ENCODE measurements at regions not wholly inside any gene's neighbourhood (a gene's known extent, or its start where the extent isn't known, plus 50 kb on each side); places are given as distances from the start of the nearest gene placed in this dataset.
"Not testable (repeated sequence)": the region's sequence is repeated elsewhere in the genome, so short reads cannot be mapped to it uniquely, and the experiment has no call there.

DNA sequence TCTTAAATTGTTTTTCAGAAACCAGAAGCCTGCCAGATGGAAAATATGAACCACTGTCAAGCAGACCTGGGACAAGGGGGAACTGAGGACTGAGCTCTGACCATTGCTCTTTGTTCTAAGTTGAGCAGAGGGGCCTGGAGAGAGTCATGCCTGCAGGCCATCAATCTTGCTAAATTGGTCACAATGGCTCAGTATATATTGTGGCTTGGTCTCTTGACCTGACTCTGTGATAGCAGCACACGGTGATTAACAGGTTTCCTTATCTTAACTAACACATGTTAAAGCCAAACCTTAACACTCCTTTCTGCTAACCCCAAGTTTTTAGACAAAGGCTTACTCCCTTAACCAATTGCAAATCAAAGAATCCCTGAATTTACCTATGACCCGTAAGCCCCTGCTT lies 1281.2 kb upstream of the NUDT12 start:
- Mint-ChIP-seq H3K4me1 (ENCODE audit: low read depth) (no peaks in the 10 kb centered on the region), H3K9me3 (peaks cover 13% of the 10 kb centered on the region), H3K36me3 (no peaks in the 10 kb centered on the region), H3K27me3 (no peaks in the 10 kb centered on the region), H3K4me3 (no peak overlapping the region), H3K27ac (no peak overlapping the region)
- intact Hi-C loops (cut with micrococcal nuclease), result no loop called here
- CTCF ChIA-PET, result no interaction called here
- POLR2A ChIA-PET, result no interaction called here
- no peak for DNase-seq

- Mint-ChIP-seq H3K4me3 (no peak overlapping the region), H3K27ac (no peak overlapping the region), H3K4me1 (ENCODE audit: low read depth) (no peaks in the 10 kb centered on the region), H3K27me3 (no peaks in the 10 kb centered on the region), H3K9me3 (peaks cover 10% of the 10 kb centered on the region), H3K36me3 (no peaks in the 10 kb centered on the region)
- ChIA-PET CTCF (no interaction called here), POLR2A (no interaction called here)
- no peak for DNase-seq
- intact Hi-C loops (cut with micrococcal nuclease), result no loop called here
These were observed 1277.7 kb upstream of the NUDT12 start for GRCh38 chr5:104840284-104840683.

- CTCF ChIA-PET; H3K27me3 Mint-ChIP-seq; H3K4me1 Mint-ChIP-seq (ENCODE audit: low read depth); DNase-seq; H3K27ac Mint-ChIP-seq; H3K4me3 Mint-ChIP-seq; H3K36me3 Mint-ChIP-seq; POLR2A ChIA-PET; intact Hi-C loops (cut with micrococcal nuclease): not testable (repeated sequence)
- peaks cover 19% of the 10 kb centered on the region for H3K9me3 Mint-ChIP-seq
These were observed 1268.9 kb upstream of the NUDT12 start for GRCh38 chr5:104831515-104831914.

DNA sequence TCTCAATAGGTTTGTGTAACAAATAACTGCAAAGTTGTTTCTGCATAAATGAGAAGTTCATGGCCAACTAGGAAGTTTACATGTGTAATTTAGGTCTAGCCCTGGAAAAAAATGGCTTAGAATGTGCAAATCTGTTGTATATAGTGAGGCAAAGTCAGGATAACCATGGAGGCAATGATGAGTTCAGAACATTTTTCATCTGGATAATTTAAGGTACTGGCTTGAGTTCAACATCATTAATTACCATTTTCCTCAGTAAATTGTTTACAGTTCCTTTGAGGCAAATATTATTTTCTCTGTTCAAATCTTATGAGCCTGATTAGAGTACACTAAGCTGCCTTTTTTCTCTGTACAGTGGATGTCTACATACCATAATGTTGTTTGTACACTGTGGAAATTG lies 1259.0 kb upstream of the NUDT12 start:
- H3K36me3 Mint-ChIP-seq, result no peaks in the 10 kb centered on the region
- no peak overlapping the region for H3K4me3 Mint-ChIP-seq
- no peaks in the 10 kb centered on the region for H3K4me1 Mint-ChIP-seq (ENCODE audit: low read depth)
- H3K27me3 Mint-ChIP-seq, result no peaks in the 10 kb centered on the region
- no peak for DNase-seq
- ChIA-PET POLR2A (no interaction called here), CTCF (no interaction called here)
- H3K27ac Mint-ChIP-seq, result no peak overlapping the region
- peaks cover 4% of the 10 kb centered on the region for H3K9me3 Mint-ChIP-seq
- intact Hi-C loops (cut with micrococcal nuclease), result no loop called here

DNA sequence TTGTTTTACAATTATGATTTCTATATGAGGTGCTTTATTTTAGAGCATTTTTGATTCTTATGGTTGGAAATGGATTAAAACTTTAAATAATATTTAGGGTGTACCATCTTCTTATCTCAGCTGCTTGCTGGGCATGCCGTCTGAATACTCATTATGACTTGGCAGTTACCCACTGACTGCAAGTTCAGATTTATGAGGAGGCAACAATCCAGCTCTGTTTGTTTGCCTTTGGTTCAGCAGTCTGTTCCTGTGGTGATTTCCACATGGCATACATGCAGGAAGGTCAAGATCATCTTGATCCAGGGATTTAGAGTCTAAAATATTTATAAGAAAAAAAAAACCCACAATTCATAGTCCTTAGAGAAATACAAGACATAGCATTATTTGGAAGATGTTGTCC lies 1254.5 kb upstream of the NUDT12 start:
- H3K27me3 Mint-ChIP-seq, result no peaks in the 10 kb centered on the region
- POLR2A ChIA-PET, result no interaction called here

GRCh38 chr5:104815212-104815611 lies 1252.6 kb upstream of the NUDT12 start:
- H3K4me1 Mint-ChIP-seq (ENCODE audit: low read depth), result no peaks in the 10 kb centered on the region
- H3K4me3 Mint-ChIP-seq, result no peak overlapping the region
- CTCF ChIA-PET, result no interaction called here
- H3K27me3 Mint-ChIP-seq, result no peaks in the 10 kb centered on the region
- DNase-seq, result no peak
- H3K9me3 Mint-ChIP-seq, result peaks cover 10% of the 10 kb centered on the region
- H3K27ac Mint-ChIP-seq, result no peak overlapping the region
- POLR2A ChIA-PET, result no interaction called here
- no peaks in the 10 kb centered on the region for H3K36me3 Mint-ChIP-seq
- intact Hi-C loops (cut with micrococcal nuclease), result no loop called here

More for the DNA sequence above, 1254.5 kb upstream of the NUDT12 start:
- H3K4me3 Mint-ChIP-seq, result no peak overlapping the region
- peaks cover 4% of the 10 kb centered on the region for H3K9me3 Mint-ChIP-seq
- no peak overlapping the region for H3K27ac Mint-ChIP-seq
- H3K36me3 Mint-ChIP-seq, result no peaks in the 10 kb centered on the region
- CTCF ChIA-PET, result no interaction called here
- DNase-seq, result no peak
- H3K4me1 Mint-ChIP-seq (ENCODE audit: low read depth), result no peaks in the 10 kb centered on the region
- intact Hi-C loops (cut with micrococcal nuclease), result no loop called here

- ChIA-PET POLR2A (no interaction called here), CTCF (no interaction called here)
- Mint-ChIP-seq H3K4me3 (no peak overlapping the region), H3K4me1 (ENCODE audit: low read depth) (no peaks in the 10 kb centered on the region), H3K9me3 (peaks cover 22% of the 10 kb centered on the region), H3K27me3 (no peaks in the 10 kb centered on the region), H3K36me3 (no peaks in the 10 kb centered on the region), H3K27ac (no peak overlapping the region)
- intact Hi-C loops (cut with micrococcal nuclease), result no loop called here
- DNase-seq, result no peak
These were observed 1238.0 kb upstream of the NUDT12 start for GRCh38 chr5:104800440-104801048.

DNA sequence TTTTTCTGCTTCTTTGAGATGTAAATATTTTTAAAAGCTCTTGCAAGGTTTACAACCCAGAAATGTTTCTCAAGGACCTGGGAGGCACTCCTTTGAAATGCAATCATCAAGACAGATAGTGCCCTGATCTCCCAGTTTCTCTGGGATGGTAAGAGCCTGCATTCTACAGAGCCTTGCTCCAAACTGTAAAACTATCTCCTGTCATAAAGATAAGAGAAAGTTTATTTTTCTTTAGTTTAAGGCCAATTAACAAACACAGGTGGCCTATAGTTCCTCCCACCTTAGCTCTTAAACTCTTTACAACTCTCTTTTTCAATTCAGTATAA lies 1231.1 kb upstream of the NUDT12 start:
- Mint-ChIP-seq H3K27ac (no peak overlapping the region), H3K9me3 (peaks cover 6% of the 10 kb centered on the region), H3K4me1 (ENCODE audit: low read depth) (no peaks in the 10 kb centered on the region), H3K27me3 (no peaks in the 10 kb centered on the region), H3K4me3 (no peak overlapping the region), H3K36me3 (no peaks in the 10 kb centered on the region)
- intact Hi-C loops (cut with micrococcal nuclease), result no loop called here
- CTCF ChIA-PET, result no interaction called here
- DNase-seq, result no peak
- POLR2A ChIA-PET, result no interaction called here

DNA sequence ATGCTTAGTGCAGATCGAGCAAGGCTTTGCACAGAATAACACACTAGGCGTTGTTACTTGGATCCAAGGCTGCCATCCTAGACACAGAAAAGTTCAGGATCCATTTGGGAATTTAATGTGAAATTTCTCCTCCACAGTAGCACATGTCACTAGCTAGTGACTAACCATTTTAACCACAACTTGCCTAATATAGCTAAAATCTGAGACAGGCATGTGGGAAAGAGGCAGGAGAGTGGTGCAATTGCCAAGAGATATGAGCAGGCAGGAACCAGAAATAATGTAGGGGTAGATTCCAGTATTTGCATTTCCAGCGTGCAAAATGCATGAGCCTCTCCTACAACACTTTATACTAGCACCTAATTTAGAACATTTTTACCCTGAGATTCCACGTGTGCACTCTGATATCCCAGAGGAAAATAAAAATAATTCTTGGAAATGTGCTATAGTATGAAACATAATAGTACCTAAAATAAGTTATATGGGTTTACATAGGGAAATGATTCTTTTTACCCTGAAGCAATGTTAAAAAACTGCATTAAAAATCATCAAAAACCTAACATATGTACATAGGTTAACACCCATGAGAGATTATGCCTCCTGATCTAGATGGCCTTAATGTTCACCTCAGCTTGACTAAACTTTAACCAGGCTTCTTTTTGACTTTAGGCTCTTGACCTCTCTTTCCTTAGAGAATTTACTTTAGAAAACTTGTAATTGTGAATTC lies 1230.6 kb upstream of the NUDT12 start:
- H3K27ac Mint-ChIP-seq, result no peak overlapping the region
- H3K4me3 Mint-ChIP-seq, result no peak overlapping the region
- no peaks in the 10 kb centered on the region for H3K36me3 Mint-ChIP-seq
- peaks cover 6% of the 10 kb centered on the region for H3K9me3 Mint-ChIP-seq
- intact Hi-C loops (cut with micrococcal nuclease), result no loop called here
- no peak for DNase-seq
- CTCF ChIA-PET, result no interaction called here
- H3K4me1 Mint-ChIP-seq (ENCODE audit: low read depth), result no peaks in the 10 kb centered on the region
- no peaks in the 10 kb centered on the region for H3K27me3 Mint-ChIP-seq
- POLR2A ChIA-PET, result no interaction called here

- Mint-ChIP-seq H3K9me3 (peaks cover 10% of the 10 kb centered on the region), H3K36me3 (no peaks in the 10 kb centered on the region), H3K4me3 (no peak overlapping the region), H3K27me3 (no peaks in the 10 kb centered on the region), H3K4me1 (ENCODE audit: low read depth) (no peaks in the 10 kb centered on the region), H3K27ac (no peak overlapping the region)
- DNase-seq, result no peak
- intact Hi-C loops (cut with micrococcal nuclease), result no loop called here
- POLR2A ChIA-PET, result no interaction called here
- CTCF ChIA-PET, result no interaction called here
These were observed 1226.8 kb upstream of the NUDT12 start for GRCh38 chr5:104789366-104789765.

DNA sequence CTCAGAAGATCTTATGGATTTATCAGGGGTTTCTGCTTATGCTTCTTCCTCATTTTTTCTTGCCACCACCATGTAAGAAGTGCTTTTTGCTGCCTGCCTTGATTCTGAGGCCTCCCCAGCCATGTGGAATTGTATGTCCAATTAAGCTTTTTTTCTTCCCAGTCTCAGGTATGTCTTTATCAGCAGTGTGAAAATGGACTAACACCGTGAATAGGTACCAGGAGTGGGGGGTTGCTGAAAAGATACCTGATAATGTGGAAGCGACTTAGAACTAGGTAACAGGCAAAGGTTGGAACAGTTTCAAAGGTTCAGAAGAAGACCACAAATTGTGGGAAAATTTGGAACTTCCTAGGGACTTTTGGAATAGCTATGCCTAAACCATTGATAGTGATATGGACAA lies 1222.5 kb upstream of the NUDT12 start:
- DNase-seq, result no peak
- intact Hi-C loops (cut with micrococcal nuclease), result no loop called here
- H3K36me3 Mint-ChIP-seq, result no peaks in the 10 kb centered on the region
- CTCF ChIA-PET, result no interaction called here
- POLR2A ChIA-PET, result no interaction called here
- no peaks in the 10 kb centered on the region for H3K4me1 Mint-ChIP-seq (ENCODE audit: low read depth)
- no peaks in the 10 kb centered on the region for H3K27me3 Mint-ChIP-seq
- H3K4me3 Mint-ChIP-seq, result no peak overlapping the region
- peaks cover 13% of the 10 kb centered on the region for H3K9me3 Mint-ChIP-seq
- H3K27ac Mint-ChIP-seq, result no peak overlapping the region

DNA sequence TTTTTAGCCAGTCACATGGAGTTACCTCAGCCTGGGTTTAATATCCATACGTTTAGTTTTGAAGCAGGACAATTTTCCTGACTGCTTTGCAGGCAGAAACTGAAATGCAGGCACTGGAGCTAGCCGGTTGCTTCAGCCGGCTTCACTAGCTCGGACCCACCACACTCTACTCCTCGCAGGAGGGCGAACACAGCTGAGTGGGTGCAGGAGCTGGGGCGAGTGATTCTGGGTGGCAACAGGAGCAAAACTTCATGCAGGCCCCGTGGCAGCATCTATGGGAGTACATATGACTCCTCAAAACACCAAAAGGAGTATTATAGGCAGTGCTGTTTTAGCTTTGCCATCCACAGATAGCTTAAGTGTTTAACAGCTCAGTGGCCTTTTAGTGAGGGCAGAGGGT lies 1211.8 kb upstream of the NUDT12 start:
- POLR2A ChIA-PET, result no interaction called here
- Mint-ChIP-seq H3K36me3 (no peaks in the 10 kb centered on the region), H3K27ac (no peak overlapping the region)

GRCh38 chr5:104764197-104764596 lies 1201.6 kb upstream of the NUDT12 start:
- ChIA-PET CTCF (no interaction called here), POLR2A (no interaction called here)
- no peaks in the 10 kb centered on the region for H3K36me3 Mint-ChIP-seq
- H3K27me3 Mint-ChIP-seq, result no peaks in the 10 kb centered on the region
- DNase-seq, result no peak
- no peak overlapping the region for H3K27ac Mint-ChIP-seq
- intact Hi-C loops (cut with micrococcal nuclease), result no loop called here
- peaks cover 3% of the 10 kb centered on the region for H3K9me3 Mint-ChIP-seq
- H3K4me3 Mint-ChIP-seq, result no peak overlapping the region
- no peaks in the 10 kb centered on the region for H3K4me1 Mint-ChIP-seq (ENCODE audit: low read depth)

More for the DNA sequence above, 1211.8 kb upstream of the NUDT12 start:
- H3K4me1 Mint-ChIP-seq (ENCODE audit: low read depth), result no peaks in the 10 kb centered on the region
- H3K4me3 Mint-ChIP-seq, result no peak overlapping the region
- DNase-seq, result no peak
- intact Hi-C loops (cut with micrococcal nuclease), result no loop called here
- CTCF ChIA-PET, result no interaction called here
- no peaks in the 10 kb centered on the region for H3K27me3 Mint-ChIP-seq
- H3K9me3 Mint-ChIP-seq, result peaks cover 10% of the 10 kb centered on the region

All from activated CD4-positive, alpha-beta memory T cell treated with anti-CD3 and anti-CD28 coated beads for 36 hours (primary cell).